RWPE1 (cell line): ENCODE measurements at regions not wholly inside any gene's neighbourhood (a gene's known extent, or its start where the extent isn't known, plus 50 kb on each side); places are given as distances from the start of the nearest gene placed in this dataset.
"Not testable (repeated sequence)": the region's sequence is repeated elsewhere in the genome, so short reads cannot be mapped to it uniquely, and the experiment has no call there.

Experiments used
- CTCF ChIA-PET: fragments of 350-600 bp; sonication (Branson Sonifier 250); formaldehyde crosslinking; extraction: SDS; loops from one replicate; lab custom pipeline; 2021; lab: Yijun Ruan, JAX
- POLR2A ChIA-PET: fragments of 400-600 bp; formaldehyde crosslinking; extraction: SDS; loops from one replicate; lab custom pipeline; 2020; ENCODE audit warnings: antibody characterized with exemption; ENCODE audit not compliant: low non-redundant PET; lab: Yijun Ruan, JAX
- DNase-seq: peaks from one replicate; pipeline ENCODE4 v3.0.0; 2012; ENCODE audit warnings: low spot score
- H3K27ac ChIP-seq: fragments of 450-650 bp; 2 replicates; pipeline ENCODE4 v1.5.1; 2017
- TF ChIP-seq, protein P1 (sequence below): fragments of 450-650 bp; conservative IDR thresholded peaks from 2 replicates; pipeline ENCODE4 v1.5.1; 2017; ENCODE audit warnings: low read depth, mild to moderate bottlenecking

DNA sequence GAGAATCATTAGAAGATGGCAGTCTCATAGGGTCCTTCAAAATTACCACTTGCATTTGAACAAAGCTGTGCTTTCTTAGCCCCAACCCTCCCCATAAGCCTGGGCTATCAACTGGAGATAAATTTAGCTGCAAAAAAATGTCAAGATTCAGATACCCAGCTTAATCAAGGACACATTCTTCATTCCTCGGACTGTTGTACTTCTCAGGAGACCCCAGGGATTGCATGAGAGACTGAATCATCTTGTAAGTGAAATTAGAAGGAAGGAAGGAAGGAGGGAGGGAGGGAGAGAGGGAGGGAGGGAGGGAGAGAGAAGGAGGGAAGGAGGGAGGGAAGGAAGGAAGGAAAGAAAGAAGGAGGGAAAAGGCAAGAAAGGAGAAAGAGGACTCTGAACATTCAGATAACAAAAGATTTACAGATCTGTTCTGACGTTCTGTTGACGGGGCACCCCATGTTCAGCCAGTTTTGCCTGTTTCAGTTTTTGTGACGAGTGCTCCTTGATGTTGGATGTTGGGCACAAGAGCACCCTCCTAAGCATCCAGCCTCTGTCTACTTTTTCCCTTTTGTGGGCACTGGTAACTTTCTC, 498.7 kb downstream of the PREX1 start:
- H3K27ac ChIP-seq, result no peak overlapping the region
- DNase-seq, result no peak
- TF ChIP-seq, protein P1, sequence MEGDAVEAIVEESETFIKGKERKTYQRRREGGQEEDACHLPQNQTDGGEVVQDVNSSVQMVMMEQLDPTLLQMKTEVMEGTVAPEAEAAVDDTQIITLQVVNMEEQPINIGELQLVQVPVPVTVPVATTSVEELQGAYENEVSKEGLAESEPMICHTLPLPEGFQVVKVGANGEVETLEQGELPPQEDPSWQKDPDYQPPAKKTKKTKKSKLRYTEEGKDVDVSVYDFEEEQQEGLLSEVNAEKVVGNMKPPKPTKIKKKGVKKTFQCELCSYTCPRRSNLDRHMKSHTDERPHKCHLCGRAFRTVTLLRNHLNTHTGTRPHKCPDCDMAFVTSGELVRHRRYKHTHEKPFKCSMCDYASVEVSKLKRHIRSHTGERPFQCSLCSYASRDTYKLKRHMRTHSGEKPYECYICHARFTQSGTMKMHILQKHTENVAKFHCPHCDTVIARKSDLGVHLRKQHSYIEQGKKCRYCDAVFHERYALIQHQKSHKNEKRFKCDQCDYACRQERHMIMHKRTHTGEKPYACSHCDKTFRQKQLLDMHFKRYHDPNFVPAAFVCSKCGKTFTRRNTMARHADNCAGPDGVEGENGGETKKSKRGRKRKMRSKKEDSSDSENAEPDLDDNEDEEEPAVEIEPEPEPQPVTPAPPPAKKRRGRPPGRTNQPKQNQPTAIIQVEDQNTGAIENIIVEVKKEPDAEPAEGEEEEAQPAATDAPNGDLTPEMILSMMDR, result no peak
- POLR2A ChIA-PET, result no interaction called here
- CTCF ChIA-PET, result interaction anchor here (0.5 to 3.7 kb wide), 4 partner anchors 241 to 542 kb away, joined by 3 to 8 read pairs (median 3); no protein-coding TSS in a partner anchor

DNA sequence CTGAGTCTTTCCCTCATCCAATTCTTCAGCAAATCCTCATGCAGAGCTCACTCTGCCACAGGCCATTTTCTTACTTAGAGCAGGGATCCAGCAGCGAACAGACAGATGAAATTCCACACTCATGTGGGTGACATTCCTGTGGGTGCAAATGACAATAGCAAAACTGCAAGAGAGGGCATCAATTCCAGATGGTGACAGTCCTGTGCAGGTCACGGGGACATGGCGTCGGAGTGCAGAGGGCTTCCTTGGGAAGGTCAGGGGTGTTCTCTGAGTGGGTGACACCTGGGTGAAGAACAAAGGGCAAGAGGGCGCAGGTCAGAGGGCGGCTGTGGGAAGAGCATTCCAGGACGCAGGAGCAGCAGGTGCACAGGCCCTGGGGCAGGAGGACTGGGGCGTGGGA, 500.0 kb downstream of the PREX1 start:
- H3K27ac ChIP-seq, POLR2A ChIA-PET, DNase-seq: not testable (repeated sequence)
- CTCF ChIA-PET, result interaction anchor here (1.1 kb wide), 1 partner anchor 541 kb away, joined by 3 read pairs; no protein-coding TSS in a partner anchor

- CTCF ChIA-PET, result no interaction called here
- no peak overlapping the region for H3K27ac ChIP-seq
- POLR2A ChIA-PET, result no interaction called here
- TF ChIP-seq, protein P1, result no peak
- no peak for DNase-seq
These were observed 500.9 kb downstream of the PREX1 start for GRCh38 chr20:48326868-48327267.

DNA sequence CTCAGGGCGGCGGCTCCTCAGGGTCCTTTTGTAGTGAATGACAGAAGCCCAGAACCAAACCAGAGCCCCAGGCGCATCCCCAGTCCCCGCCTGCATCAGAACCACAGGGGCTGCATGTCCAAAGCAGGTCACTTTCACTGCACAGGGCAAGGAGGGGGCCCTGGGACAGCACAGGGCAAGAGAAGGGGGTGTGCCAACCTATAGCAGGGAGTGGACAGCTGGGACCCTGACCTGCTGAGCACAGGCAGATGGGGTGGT, 501.4 kb downstream of the PREX1 start:
- DNase-seq, result no peak
- POLR2A ChIA-PET, result no interaction called here
- H3K27ac ChIP-seq, result no peak overlapping the region
- TF ChIP-seq, protein P1, result no peak
- CTCF ChIA-PET, result interaction anchor here (0.6 kb wide), 1 partner anchor 40 kb away, joined by 3 read pairs; no protein-coding TSS in a partner anchor

DNA sequence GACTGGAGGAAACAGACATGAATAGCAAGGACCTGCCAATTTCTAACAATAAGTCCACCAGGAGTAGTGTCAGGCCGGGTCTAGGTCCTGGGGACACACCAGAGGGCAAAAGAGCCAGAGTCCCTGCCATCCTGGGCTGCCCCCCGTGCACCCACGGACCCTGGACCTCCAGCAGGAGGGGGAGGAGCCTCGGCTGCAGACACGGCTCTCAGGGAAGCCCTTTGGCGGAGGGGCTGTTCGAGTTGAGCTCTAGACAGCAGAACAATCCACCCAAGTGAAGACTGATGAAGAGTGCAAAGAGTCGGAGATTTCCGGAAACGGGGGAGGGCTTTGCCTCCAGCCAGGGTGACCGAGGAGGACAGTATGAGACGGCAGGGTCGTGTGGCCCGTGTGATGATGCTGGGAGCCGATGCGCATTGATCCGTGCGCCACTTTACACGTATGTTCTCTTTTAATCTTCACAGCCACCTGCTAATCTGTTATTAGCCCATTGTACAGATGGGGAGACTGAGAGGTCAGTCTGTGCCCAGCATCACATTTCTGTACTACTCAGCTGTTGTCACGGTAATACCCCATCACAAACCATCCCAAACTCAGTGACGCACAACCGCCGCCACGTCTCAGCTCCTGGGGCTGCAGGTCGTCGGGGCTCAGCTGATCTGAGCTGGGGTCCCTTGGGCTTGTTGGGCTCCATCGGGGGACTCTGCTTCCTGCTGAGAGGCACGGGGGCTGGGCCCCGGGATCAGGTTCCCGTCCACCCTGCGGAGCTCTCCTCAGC, 502.0 kb downstream of the PREX1 start:
- TF ChIP-seq, protein P1, result no peak
- no peak overlapping the region for H3K27ac ChIP-seq
- CTCF ChIA-PET, result interaction anchor here (0.6 kb wide), 1 partner anchor 40 kb away, joined by 3 read pairs; no protein-coding TSS in a partner anchor
- no peak for DNase-seq
- POLR2A ChIA-PET, result no interaction called here

DNA sequence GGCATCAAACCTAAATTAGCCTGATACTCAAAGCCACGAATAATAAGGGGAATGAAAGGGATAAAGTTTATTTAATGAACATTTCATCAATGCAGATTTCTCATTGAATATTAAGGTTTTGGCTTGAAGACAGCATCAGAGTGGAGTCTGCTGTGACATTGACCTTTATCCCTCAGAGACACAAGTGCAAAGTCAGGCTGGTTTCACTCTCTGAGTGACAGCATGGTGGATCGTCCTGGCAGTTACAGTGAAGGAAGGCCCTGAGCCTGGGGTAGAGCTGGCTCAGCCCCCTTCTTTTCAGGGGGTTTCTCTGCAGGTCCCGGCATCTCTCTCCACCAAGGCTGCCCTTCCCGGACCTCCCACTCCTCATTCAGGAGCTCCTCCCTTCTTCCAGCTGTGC, 503.1 kb downstream of the PREX1 start:
- ChIA-PET CTCF (no interaction called here), POLR2A (no interaction called here)
- no peak for DNase-seq
- TF ChIP-seq, protein P1, result no peak
- no peak overlapping the region for H3K27ac ChIP-seq

GRCh38 chr20:48321271-48321670, 506.5 kb downstream of the PREX1 start:
- ChIA-PET POLR2A (no interaction called here), CTCF (no interaction called here)
- TF ChIP-seq, protein P1, result no peak
- H3K27ac ChIP-seq, result no peak overlapping the region
- DNase-seq, result no peak
